ENCODE measurements at regions not wholly inside any gene's neighbourhood (a gene's known extent, or its start where the extent isn't known, plus 50 kb on each side); places are given as distances from the start of the nearest gene placed in this dataset.

GRCh38 chr4:170931321-170931720 lies 841.6 kb upstream of the AADAT start:
- no peak overlapping the region for H3K18ac ChIP-seq (ENCODE audit: extremely low read depth, low read length)
- no peak overlapping the region for H2BK15ac ChIP-seq (ENCODE audit: low read length)
- H2BK12ac ChIP-seq (ENCODE audit: low read depth, low read length): no peak overlapping the region
- CTCF ChIA-PET (ENCODE audit: partially characterized antibody): no interaction called here
- H3K27me3 ChIP-seq (replicated peaks in 1 of 4; ENCODE audit: control insufficient read depth in 3 of 4, extremely low read depth in 1 of 4, insufficient read depth in 3 of 4, low read length in 3 of 4): no peaks in the 10 kb centered on the region
- H3K9ac ChIP-seq (replicated peaks in 1 of 4; ENCODE audit: extremely low read depth in 1 of 4, low read depth in 3 of 4, low read length in 3 of 4): no peak overlapping the region
- POLR2A ChIA-PET (ENCODE audit: partially characterized antibody): no interaction called here
- H2BK120ac ChIP-seq (replicated peaks; ENCODE audit: low read depth, low read length): no peak overlapping the region
- H3K56ac ChIP-seq (replicated peaks; ENCODE audit: insufficient read length, low read depth, low read length): no peak overlapping the region
- no peaks in the 10 kb centered on the region for H3K79me2 ChIP-seq (ENCODE audit: control insufficient read depth in 1 of 2, insufficient read depth in 2 of 2, low read length in 2 of 2)
- H2AK5ac ChIP-seq (ENCODE audit: low read depth, low read length): no peak overlapping the region
- H3K4me3 ChIP-seq (ENCODE audit: extremely low read depth in 1 of 4, insufficient read depth in 2 of 4, low read depth in 3 of 4, low read length in 4 of 4): no peak overlapping the region
- no peaks in the 10 kb centered on the region for H3K23me2 ChIP-seq (ENCODE audit: low read depth, low read length)
- no peak overlapping the region for H3K14ac ChIP-seq (ENCODE audit: insufficient read length)
- 84% methylated on average over 2 of the region's 2 CpGs; no CpG with 5 or more reads in 1 of the 2 experiments for WGBS, 2 experiments (ENCODE audit: extremely low coverage in 1 of 2, insufficient coverage in 1 of 2, insufficient read length in 1 of 2, insufficient replicate concordance in 2 of 2, low coverage in 1 of 2, low lambda C conversion rate in 2 of 2, missing lambda C conversion rate in 1 of 2)
- no peak overlapping the region for H2BK5ac ChIP-seq (ENCODE audit: low read depth, low read length)
- no peak overlapping the region for H3K27ac ChIP-seq (ENCODE audit: low read depth, low read length)
- H3K36me3 ChIP-seq (ENCODE audit: control insufficient read depth in 2 of 4, insufficient read depth in 4 of 4, low read length in 3 of 4): no peaks in the 10 kb centered on the region
- FAIRE-seq (no peak), DNase-seq (ENCODE audit: low read depth in 1 of 2, low spot score in 2 of 2) (no peak)
- no peak overlapping the region for H2BK20ac ChIP-seq (ENCODE audit: low read length)
- H3K4me2 ChIP-seq (ENCODE audit: insufficient read depth in 1 of 2, low read depth in 2 of 2, low read length in 2 of 2): no peak overlapping the region
- H4K91ac ChIP-seq (replicated peaks; ENCODE audit: insufficient read length, low read length): no peak overlapping the region
- no peak overlapping the region for H2AFZ ChIP-seq (ENCODE audit: low read length)
- H4K5ac ChIP-seq (ENCODE audit: insufficient read length, low read depth, low read length): no peak overlapping the region
- no peak overlapping the region for H3K4ac ChIP-seq (replicated peaks; ENCODE audit: insufficient read length, low read depth, low read length)
- no peaks in the 10 kb centered on the region for H3K79me1 ChIP-seq (ENCODE audit: low read depth, low read length)
- H4K8ac ChIP-seq (ENCODE audit: extremely low read depth, insufficient read depth, low read length): no peak overlapping the region
- H3K23ac ChIP-seq (ENCODE audit: insufficient read length): no peak overlapping the region
- no peaks in the 10 kb centered on the region for H3K4me1 ChIP-seq (replicated peaks in 1 of 4; ENCODE audit: control insufficient read depth in 3 of 4, insufficient read depth in 4 of 4, low read length in 3 of 4)
- H4K20me1 ChIP-seq (replicated peaks in 1 of 2; ENCODE audit: control insufficient read depth in 1 of 2, insufficient read depth in 2 of 2, low read length in 2 of 2): no peaks in the 10 kb centered on the region
- TF ChIP-seq RAD21 (IDR thresholded peaks at IDR 0.05 in 1 of 2, conservative IDR thresholded peaks at IDR 0.05 in 1 of 2; ENCODE audit: low read depth in 2 of 2, low read length in 2 of 2) (no peak), PHF8 (conservative IDR thresholded peaks at IDR 0.05; ENCODE audit: low read depth, low read length) (no peak), HDAC2 (IDR thresholded peaks at IDR 0.05; ENCODE audit: borderline replicate concordance in 1 of 2, low read depth in 2 of 2, low read length in 2 of 2) (no peak), ASH2L (IDR thresholded peaks at IDR 0.05; ENCODE audit: low read length) (no peak), RXRA (IDR thresholded peaks at IDR 0.05; ENCODE audit: insufficient read depth, low read depth, low read length) (no peak)
- no peaks in the 10 kb centered on the region for H3K9me3 ChIP-seq (ENCODE audit: insufficient read depth in 2 of 2, low read depth in 1 of 2, low read length in 1 of 2)
